ENCODE measurements at regions not wholly inside any gene's neighbourhood (a gene's known extent, or its start where the extent isn't known, plus 50 kb on each side); places are given as distances from the start of the nearest gene placed in this dataset.

DNA sequence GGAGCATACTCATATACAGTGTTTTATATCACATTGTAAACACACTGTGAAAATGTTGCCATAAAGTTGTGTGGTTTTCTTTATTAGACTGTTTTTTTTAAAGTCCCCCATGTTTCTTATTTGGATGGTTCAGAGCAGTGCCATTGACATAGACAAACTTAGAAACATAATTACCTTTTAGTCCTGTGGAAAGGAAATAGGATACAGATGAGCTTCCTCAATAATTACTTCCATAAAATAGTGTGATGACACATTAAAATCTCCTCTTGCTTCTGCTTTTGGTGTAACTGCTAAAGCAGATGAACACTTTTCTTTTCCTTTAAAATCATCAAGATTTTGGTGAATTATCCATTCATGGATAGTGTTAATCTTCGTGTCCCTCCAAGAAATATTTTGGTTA, 52.9 kb upstream of the LIMCH1 start:
- Histone ChIP-seq H3K79me1 (ENCODE audit: low read depth in 1 of 2, low read length in 2 of 2) (no peaks in the 10 kb centered on the region), H3K27me3 (ENCODE audit: control insufficient read depth, insufficient read depth, low read length) (no peaks in the 10 kb centered on the region; the same call in 1 of the 2 replicates), H3K9me1 (ENCODE audit: insufficient read depth, low read length) (no peaks in the 10 kb centered on the region), H3K27ac (ENCODE audit: insufficient read depth, low read length) (no peak overlapping the region), H2AK5ac (ENCODE audit: low read depth, low read length) (no peak overlapping the region), H3K4me3 (ENCODE audit: insufficient read depth, low read depth, low read length) (no peak overlapping the region), H3K23ac (ENCODE audit: low read depth, low read length) (no peak overlapping the region), H3K36me3 (ENCODE audit: control insufficient read depth, insufficient read depth, low read length) (no peaks in the 10 kb centered on the region), H4K91ac (ENCODE audit: insufficient read depth, low read depth, low read length) (no peak overlapping the region), H4K5ac (ENCODE audit: low read depth, low read length) (no peak overlapping the region), H2AFZ (replicated peaks; ENCODE audit: low read length, poor library complexity) (no peak overlapping the region), H2BK120ac (ENCODE audit: low read depth, low read length) (no peak overlapping the region), H2BK20ac (ENCODE audit: low read depth, low read length) (no peak overlapping the region), H3K9me3 (ENCODE audit: control insufficient read depth, insufficient read depth, low read length) (no peaks in the 10 kb centered on the region), H3K4ac (ENCODE audit: low read depth, low read length) (no peak overlapping the region), H3K14ac (replicated peaks; ENCODE audit: low read depth, low read length) (no peak overlapping the region), H2BK5ac (ENCODE audit: low read depth, low read length, poor library complexity, severe bottlenecking) (no peak overlapping the region), H3K4me2 (ENCODE audit: low read depth, low read length) (no peak overlapping the region), H4K20me1 (ENCODE audit: insufficient read depth, low read length) (no peaks in the 10 kb centered on the region), H3K4me1 (ENCODE audit: control insufficient read depth, insufficient read depth, low read length) (no peaks in the 10 kb centered on the region), H2BK15ac (ENCODE audit: low read depth, low read length) (no peak overlapping the region), H2AK9ac (replicated peaks; ENCODE audit: low read depth, low read length, poor library complexity) (no peak overlapping the region), H3K56ac (ENCODE audit: extremely low read depth, insufficient read depth, low read length) (no peak overlapping the region), H4K8ac (ENCODE audit: low read depth in 2 of 2, low read length in 2 of 2) (no peak overlapping the region), H3K9ac (ENCODE audit: low read depth, low read length) (no peak overlapping the region), H3K18ac (ENCODE audit: low read depth, low read length) (no peak overlapping the region)
- no CpG with 5 or more reads among the region's 1 CpG for WGBS, 2 experiments (ENCODE audit: extremely low coverage in 2 of 2, insufficient read length in 1 of 2)
- intact Hi-C loops (cut with micrococcal nuclease): no loop called here
- DNase-seq (no peak), ATAC-seq (ENCODE audit: low read depth) (no peak)
- in situ Hi-C loops (cut with MboI; ENCODE audit: low sequenced_read_pairs): no loop called here
- POLR2A ChIA-PET (ENCODE audit: unreplicated experiment): no interaction called here
- dilution Hi-C loops (cut with HindIII; ENCODE audit: low sequenced_read_pairs, unreplicated experiment): no loop called here
- TF ChIP-seq, protein P1, sequence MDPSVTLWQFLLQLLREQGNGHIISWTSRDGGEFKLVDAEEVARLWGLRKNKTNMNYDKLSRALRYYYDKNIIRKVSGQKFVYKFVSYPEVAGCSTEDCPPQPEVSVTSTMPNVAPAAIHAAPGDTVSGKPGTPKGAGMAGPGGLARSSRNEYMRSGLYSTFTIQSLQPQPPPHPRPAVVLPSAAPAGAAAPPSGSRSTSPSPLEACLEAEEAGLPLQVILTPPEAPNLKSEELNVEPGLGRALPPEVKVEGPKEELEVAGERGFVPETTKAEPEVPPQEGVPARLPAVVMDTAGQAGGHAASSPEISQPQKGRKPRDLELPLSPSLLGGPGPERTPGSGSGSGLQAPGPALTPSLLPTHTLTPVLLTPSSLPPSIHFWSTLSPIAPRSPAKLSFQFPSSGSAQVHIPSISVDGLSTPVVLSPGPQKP (IDR thresholded peaks at IDR 0.05; ENCODE audit: borderline replicate concordance, low read depth, low read length): no peak
- no peak for TF ChIP-seq POLR2A (IDR thresholded peaks at IDR 0.05; ENCODE audit: low read depth, low read length)
- no peak for TF ChIP-seq MAFK (IDR thresholded peaks at IDR 0.05; ENCODE audit: low read depth, low read length)
- no peak for TF ChIP-seq RCOR1 (IDR thresholded peaks at IDR 0.05; ENCODE audit: insufficient replicate concordance, low read length)
- TF ChIP-seq MXI1 (IDR thresholded peaks at IDR 0.05; ENCODE audit: borderline replicate concordance, low read depth, low read length): no peak
- TF ChIP-seq MAZ (IDR thresholded peaks at IDR 0.05; ENCODE audit: borderline replicate concordance, low read depth, low read length): no peak
- no peak for TF ChIP-seq NFE2L2 (IDR thresholded peaks at IDR 0.05; ENCODE audit: low read depth, low read length)
- TF ChIP-seq BHLHE40 (IDR thresholded peaks at IDR 0.05; ENCODE audit: low read depth, low read length): no peak
- TF ChIP-seq, protein P2, sequence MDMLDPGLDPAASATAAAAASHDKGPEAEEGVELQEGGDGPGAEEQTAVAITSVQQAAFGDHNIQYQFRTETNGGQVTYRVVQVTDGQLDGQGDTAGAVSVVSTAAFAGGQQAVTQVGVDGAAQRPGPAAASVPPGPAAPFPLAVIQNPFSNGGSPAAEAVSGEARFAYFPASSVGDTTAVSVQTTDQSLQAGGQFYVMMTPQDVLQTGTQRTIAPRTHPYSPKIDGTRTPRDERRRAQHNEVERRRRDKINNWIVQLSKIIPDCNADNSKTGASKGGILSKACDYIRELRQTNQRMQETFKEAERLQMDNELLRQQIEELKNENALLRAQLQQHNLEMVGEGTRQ (IDR thresholded peaks at IDR 0.05; ENCODE audit: low read depth, low read length): no peak
- no peak for TF ChIP-seq SMC3 (IDR thresholded peaks at IDR 0.05; ENCODE audit: low read depth, low read length)
- TF ChIP-seq CEBPB (IDR thresholded peaks at IDR 0.05; ENCODE audit: low read depth, low read length): no peak
- TF ChIP-seq RAD21 (IDR thresholded peaks at IDR 0.05; ENCODE audit: low read length): no peak
- no peak for TF ChIP-seq FOS (IDR thresholded peaks at IDR 0.05; ENCODE audit: low read depth, low read length)
- TF ChIP-seq, protein P3, sequence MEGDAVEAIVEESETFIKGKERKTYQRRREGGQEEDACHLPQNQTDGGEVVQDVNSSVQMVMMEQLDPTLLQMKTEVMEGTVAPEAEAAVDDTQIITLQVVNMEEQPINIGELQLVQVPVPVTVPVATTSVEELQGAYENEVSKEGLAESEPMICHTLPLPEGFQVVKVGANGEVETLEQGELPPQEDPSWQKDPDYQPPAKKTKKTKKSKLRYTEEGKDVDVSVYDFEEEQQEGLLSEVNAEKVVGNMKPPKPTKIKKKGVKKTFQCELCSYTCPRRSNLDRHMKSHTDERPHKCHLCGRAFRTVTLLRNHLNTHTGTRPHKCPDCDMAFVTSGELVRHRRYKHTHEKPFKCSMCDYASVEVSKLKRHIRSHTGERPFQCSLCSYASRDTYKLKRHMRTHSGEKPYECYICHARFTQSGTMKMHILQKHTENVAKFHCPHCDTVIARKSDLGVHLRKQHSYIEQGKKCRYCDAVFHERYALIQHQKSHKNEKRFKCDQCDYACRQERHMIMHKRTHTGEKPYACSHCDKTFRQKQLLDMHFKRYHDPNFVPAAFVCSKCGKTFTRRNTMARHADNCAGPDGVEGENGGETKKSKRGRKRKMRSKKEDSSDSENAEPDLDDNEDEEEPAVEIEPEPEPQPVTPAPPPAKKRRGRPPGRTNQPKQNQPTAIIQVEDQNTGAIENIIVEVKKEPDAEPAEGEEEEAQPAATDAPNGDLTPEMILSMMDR (conservative IDR thresholded peaks at IDR 0.05; ENCODE audit: low read depth, low read length): no peak
- TF ChIP-seq CHD1 (IDR thresholded peaks at IDR 0.05; ENCODE audit: low read depth, low read length): no peak
- TF ChIP-seq RFX5 (IDR thresholded peaks at IDR 0.05; ENCODE audit: low read depth, low read length): no peak
- no TSS peak for BruUV-seq (replicated peaks)
- CTCF ChIA-PET: no interaction called here

All from IMR-90 (cell line).